GM12864 (cell line): ENCODE measurements at regions not wholly inside any gene's neighbourhood (a gene's known extent, or its start where the extent isn't known, plus 50 kb on each side); places are given as distances from the start of the nearest gene placed in this dataset.

Source experiments
- DNase-seq: peaks from one replicate; pipeline ENCODE4 v3.0.0-alpha.2; 2011; ENCODE audit warnings: low read depth
- H3K4me3 ChIP-seq: 2 replicates; pipeline ENCODE4 v1.5.1; 2011; ENCODE audit warnings: mild to moderate bottlenecking, low read depth, low read length, control low read depth
- CTCF ChIP-seq: IDR thresholded peaks from 2 replicates; pipeline ENCODE4 v1.5.1; 2011; ENCODE audit warnings: low read depth, mild to moderate bottlenecking, moderate library complexity, low read length, control low read depth, inconsistent platforms; ENCODE audit errors: missing control alignments

- H3K4me3 ChIP-seq, result no peak overlapping the region
- TF ChIP-seq CTCF, result no peak
- no peak for DNase-seq
Measured at GRCh38 chr13:61709258-61709657, 293.6 kb upstream of the PCDH20 start.

- TF ChIP-seq CTCF, result no peak
- no peak for DNase-seq
- H3K4me3 ChIP-seq, result no peak overlapping the region
Measured at GRCh38 chr13:61706899-61707298, 291.2 kb upstream of the PCDH20 start.

- H3K4me3 ChIP-seq, result no peak overlapping the region
- no peak for TF ChIP-seq CTCF
Measured at GRCh38 chr13:61700620-61701019, 285.0 kb upstream of the PCDH20 start.

GRCh38 chr13:61700181-61700580, 284.5 kb upstream of the PCDH20 start:
- no peak overlapping the region for H3K4me3 ChIP-seq
- no peak for DNase-seq
- TF ChIP-seq CTCF, result no peak

More at GRCh38 chr13:61700620-61701019, 285.0 kb upstream of the PCDH20 start:
- DNase-seq, result no peak

GRCh38 chr13:61696676-61697075, 281.0 kb upstream of the PCDH20 start:
- no peak for DNase-seq
- H3K4me3 ChIP-seq, result no peak overlapping the region
- TF ChIP-seq CTCF, result no peak

GRCh38 chr13:61695147-61695546, 279.5 kb upstream of the PCDH20 start:
- no peak for TF ChIP-seq CTCF
- DNase-seq, result no peak
- no peak overlapping the region for H3K4me3 ChIP-seq

GRCh38 chr13:61692691-61693090, 277.0 kb upstream of the PCDH20 start:
- DNase-seq, result no peak
- H3K4me3 ChIP-seq, result no peak overlapping the region
- no peak for TF ChIP-seq CTCF
